ENCODE measurements at regions not wholly inside any gene's neighbourhood (a gene's known extent, or its start where the extent isn't known, plus 50 kb on each side); places are given as distances from the start of the nearest gene placed in this dataset.

DNA sequence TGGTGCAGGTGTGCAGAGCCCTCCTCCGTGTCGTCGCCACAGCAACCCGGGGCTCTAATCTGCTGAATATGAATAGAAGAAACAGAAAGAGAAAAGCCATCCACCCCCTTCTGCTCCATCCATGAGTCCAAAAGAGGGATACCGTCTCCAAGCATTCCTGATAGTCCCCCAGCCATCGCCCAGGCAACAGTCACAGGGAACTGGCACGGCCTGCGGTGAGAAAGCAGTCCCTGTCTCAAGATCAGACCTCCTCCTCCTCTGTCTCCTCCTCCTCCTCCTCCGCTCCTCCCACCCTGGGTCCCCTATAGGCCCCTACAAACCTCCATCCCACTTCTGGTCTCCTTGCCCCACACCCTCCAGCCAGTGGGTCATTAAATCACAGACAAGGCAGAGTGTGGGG lies 308.1 kb upstream of the MPDZ start:
- Histone ChIP-seq H3K27me3 (replicated peaks; ENCODE audit: control insufficient read depth, insufficient read depth, low read length) (no peaks in the 10 kb centered on the region), H3K4me3 (replicated peaks; ENCODE audit: low read depth, low read length) (no peak overlapping the region), H3K36me3 (ENCODE audit: control insufficient read depth, insufficient read depth, low read length) (no peaks in the 10 kb centered on the region)
- TF ChIP-seq, protein P1, sequence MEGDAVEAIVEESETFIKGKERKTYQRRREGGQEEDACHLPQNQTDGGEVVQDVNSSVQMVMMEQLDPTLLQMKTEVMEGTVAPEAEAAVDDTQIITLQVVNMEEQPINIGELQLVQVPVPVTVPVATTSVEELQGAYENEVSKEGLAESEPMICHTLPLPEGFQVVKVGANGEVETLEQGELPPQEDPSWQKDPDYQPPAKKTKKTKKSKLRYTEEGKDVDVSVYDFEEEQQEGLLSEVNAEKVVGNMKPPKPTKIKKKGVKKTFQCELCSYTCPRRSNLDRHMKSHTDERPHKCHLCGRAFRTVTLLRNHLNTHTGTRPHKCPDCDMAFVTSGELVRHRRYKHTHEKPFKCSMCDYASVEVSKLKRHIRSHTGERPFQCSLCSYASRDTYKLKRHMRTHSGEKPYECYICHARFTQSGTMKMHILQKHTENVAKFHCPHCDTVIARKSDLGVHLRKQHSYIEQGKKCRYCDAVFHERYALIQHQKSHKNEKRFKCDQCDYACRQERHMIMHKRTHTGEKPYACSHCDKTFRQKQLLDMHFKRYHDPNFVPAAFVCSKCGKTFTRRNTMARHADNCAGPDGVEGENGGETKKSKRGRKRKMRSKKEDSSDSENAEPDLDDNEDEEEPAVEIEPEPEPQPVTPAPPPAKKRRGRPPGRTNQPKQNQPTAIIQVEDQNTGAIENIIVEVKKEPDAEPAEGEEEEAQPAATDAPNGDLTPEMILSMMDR (IDR thresholded peaks at IDR 0.05; ENCODE audit: insufficient read depth, low read length, poor library complexity, severe bottlenecking): no peak
- no peak for DNase-seq (ENCODE audit: extremely low read depth, insufficient read length)

DNA sequence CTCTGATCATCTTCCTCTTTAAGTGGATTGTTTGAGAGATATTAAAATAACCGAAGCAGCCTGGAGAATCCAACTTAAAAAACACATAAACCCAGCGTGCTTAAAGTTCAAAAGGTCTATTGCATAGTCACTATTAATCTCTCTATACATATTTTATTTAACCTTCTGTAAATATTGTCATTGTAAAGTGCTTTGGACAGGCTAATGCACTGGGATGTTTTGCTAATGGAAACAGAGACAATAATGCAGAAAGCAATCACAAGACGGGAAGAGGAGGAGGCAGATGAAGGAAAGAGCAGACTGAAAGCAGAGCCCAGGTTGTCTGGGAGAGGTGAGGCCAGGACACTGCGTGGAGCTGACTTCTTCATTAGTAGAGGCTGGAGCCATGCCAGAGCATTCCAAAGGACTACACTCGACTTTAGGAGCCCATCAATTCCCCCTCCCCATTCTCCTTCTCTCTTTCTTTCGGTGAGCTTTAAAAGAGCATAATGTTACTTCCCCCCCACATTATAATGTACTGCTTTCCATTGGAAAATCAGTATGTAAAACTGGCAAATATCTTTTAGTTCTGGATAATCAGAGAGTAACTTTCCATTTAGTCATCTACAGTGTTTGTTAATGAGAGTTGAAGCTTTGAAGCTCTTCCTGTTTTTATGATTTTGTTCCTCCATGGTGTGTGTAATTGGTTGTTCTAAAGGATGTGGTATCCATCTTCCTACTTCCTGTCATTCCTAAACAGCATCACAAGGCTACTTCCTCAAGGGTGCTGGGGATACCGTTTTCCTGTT lies 307.3 kb upstream of the MPDZ start:
- Histone ChIP-seq H3K4me3 (replicated peaks; ENCODE audit: low read depth, low read length) (no peak overlapping the region), H3K27me3 (replicated peaks; ENCODE audit: control insufficient read depth, insufficient read depth, low read length) (no peaks in the 10 kb centered on the region), H3K36me3 (ENCODE audit: control insufficient read depth, insufficient read depth, low read length) (no peaks in the 10 kb centered on the region)
- no peak for DNase-seq (ENCODE audit: extremely low read depth, insufficient read length)
- TF ChIP-seq, protein P1 (IDR thresholded peaks at IDR 0.05; ENCODE audit: insufficient read depth, low read length, poor library complexity, severe bottlenecking): no peak

DNA sequence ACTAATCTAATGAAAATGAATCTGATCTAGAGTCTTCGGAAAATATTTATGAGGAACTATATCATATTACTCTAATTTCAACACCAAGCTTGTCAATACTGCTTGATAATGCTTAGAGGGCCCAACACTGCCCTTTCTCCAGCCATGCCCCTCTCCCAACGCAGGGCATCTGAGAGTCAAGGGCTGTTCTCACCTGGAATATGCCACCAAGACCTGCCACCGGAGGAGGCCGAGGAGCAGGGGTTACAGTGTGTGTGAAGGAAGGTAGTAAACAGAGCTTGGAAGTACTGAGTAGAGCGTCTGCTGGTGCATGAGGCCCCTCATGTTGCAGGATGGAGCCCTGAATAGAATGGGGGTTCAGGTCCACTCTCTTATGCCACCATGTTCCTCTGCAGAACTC lies 301.3 kb upstream of the MPDZ start:
- Histone ChIP-seq H3K36me3 (ENCODE audit: control insufficient read depth, insufficient read depth, low read length) (no peaks in the 10 kb centered on the region), H3K4me3 (replicated peaks; ENCODE audit: low read depth, low read length) (no peak overlapping the region), H3K27me3 (replicated peaks; ENCODE audit: control insufficient read depth, insufficient read depth, low read length) (no peaks in the 10 kb centered on the region)
- DNase-seq (ENCODE audit: extremely low read depth, insufficient read length): no peak
- TF ChIP-seq, protein P1 (IDR thresholded peaks at IDR 0.05; ENCODE audit: insufficient read depth, low read length, poor library complexity, severe bottlenecking): no peak

DNA sequence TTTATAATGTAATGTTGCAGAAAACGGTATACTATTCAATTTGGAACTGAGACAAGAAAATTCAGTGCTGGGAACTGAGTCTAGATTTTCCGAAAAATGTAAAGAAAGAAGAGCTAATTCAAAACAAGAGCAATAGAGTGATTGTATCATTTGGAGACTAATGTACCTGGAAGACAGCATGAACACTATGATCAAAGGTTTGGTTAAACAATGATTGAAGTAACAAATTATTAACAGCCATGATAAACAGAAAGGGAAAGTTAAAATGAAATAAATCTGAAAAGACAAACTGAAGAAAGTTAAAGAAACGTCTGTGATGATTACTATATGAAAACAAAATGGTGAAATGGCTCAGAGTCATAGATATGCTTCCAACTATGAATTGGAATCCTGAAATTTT lies 300.6 kb upstream of the MPDZ start:
- TF ChIP-seq, protein P1 (IDR thresholded peaks at IDR 0.05; ENCODE audit: insufficient read depth, low read length, poor library complexity, severe bottlenecking): no peak
- no peak overlapping the region for H3K4me3 ChIP-seq (replicated peaks; ENCODE audit: low read depth, low read length)
- no peak for DNase-seq (ENCODE audit: extremely low read depth, insufficient read length)
- no peaks in the 10 kb centered on the region for H3K27me3 ChIP-seq (replicated peaks; ENCODE audit: control insufficient read depth, insufficient read depth, low read length)
- H3K36me3 ChIP-seq (ENCODE audit: control insufficient read depth, insufficient read depth, low read length): no peaks in the 10 kb centered on the region

DNA sequence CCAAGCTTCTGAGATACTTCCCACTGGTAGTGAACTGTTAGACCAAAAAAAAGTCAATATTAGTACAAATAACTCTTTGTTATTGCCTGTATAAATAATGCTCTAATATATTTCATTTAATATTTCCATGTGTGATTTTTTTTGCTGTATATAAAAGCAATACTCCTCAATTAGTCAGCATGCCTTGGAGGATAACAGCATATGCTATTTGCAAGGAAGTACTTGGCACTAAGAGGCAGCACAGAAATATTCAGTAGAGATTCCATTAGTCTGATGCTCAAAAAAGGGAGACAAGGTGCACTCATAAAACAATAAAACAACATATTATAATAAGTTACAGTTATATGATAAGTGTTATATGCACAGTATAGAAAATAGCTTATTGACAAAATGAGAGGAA lies 296.6 kb upstream of the MPDZ start:
- no peak for DNase-seq (ENCODE audit: extremely low read depth, insufficient read length)
- no peak overlapping the region for H3K4me3 ChIP-seq (replicated peaks; ENCODE audit: low read depth, low read length)
- H3K27me3 ChIP-seq (replicated peaks; ENCODE audit: control insufficient read depth, insufficient read depth, low read length): no peaks in the 10 kb centered on the region
- no peaks in the 10 kb centered on the region for H3K36me3 ChIP-seq (ENCODE audit: control insufficient read depth, insufficient read depth, low read length)
- TF ChIP-seq, protein P1 (IDR thresholded peaks at IDR 0.05; ENCODE audit: insufficient read depth, low read length, poor library complexity, severe bottlenecking): no peak
